OCI-LY3 (cell line): ENCODE measurements at regions not wholly inside any gene's neighbourhood (a gene's known extent, or its start where the extent isn't known, plus 50 kb on each side); places are given as distances from the start of the nearest gene placed in this dataset.

Experiments used
- H2AFZ ChIP-seq: fragments of 200-600, 300-600 bp; shearing (Covaris generic); 2 replicates; pipeline ENCODE4 v1.6.0; 2014; ENCODE audit warnings: antibody characterized with exemption, low read depth, low read length
- H3K27ac ChIP-seq: fragments of 200-600, 300-600 bp; sonication (generic); 2 replicates; pipeline ENCODE4 v1.5.1; 2014; ENCODE audit warnings: mild to moderate bottlenecking, low read length, moderate library complexity, mixed read lengths
- H3K27me3 ChIP-seq: fragments of 200-600, 300-600 bp; sonication (generic); 2 replicates; pipeline ENCODE4 v1.6.1; 2014; ENCODE audit warnings: low read depth, low read length, mixed read lengths
- H3K36me3 ChIP-seq: fragments of 200-600, 300-600 bp; sonication (generic); replicated peaks from 2 replicates; pipeline ENCODE3; 2014; ENCODE audit warnings: low read depth, low read length, mixed read lengths
- H3K4me1 ChIP-seq: fragments of 300-600, 200-600 bp; sonication (generic); 2 replicates; pipeline ENCODE4 v1.6.1; 2014; ENCODE audit warnings: low read length, mixed read lengths
- H3K4me2 ChIP-seq: fragments of 200-600, 300-600 bp; sonication (generic); 2 replicates; pipeline ENCODE4 v1.6.1; 2014; ENCODE audit warnings: low read length, mixed read lengths
- H3K4me3 ChIP-seq: fragments of 300-600, 200-600 bp; sonication (generic); 2 replicates; pipeline ENCODE4 v1.5.1; 2014; ENCODE audit warnings: antibody characterized with exemption, mild to moderate bottlenecking, low read length, moderate library complexity
- H3K79me2 ChIP-seq: fragments of 300-600, 200-600 bp; shearing (Covaris generic); 2 replicates; pipeline ENCODE4 v1.6.1; 2014; ENCODE audit warnings: mild to moderate bottlenecking, low read length, mixed read lengths
- H3K9ac ChIP-seq: fragments of 300-600, 200-600 bp; shearing (Covaris generic); 2 replicates; pipeline ENCODE4 v1.6.0; 2014; ENCODE audit warnings: mild to moderate bottlenecking, low read length, moderate library complexity
- H3K9me3 ChIP-seq: fragments of 200-600, 300-600 bp; shearing (Covaris generic); 2 replicates; pipeline ENCODE4 v1.6.1; 2014; ENCODE audit warnings: low read length, mixed read lengths; ENCODE audit not compliant: insufficient read depth
- H4K20me1 ChIP-seq: fragments of 200-600, 300-600 bp; sonication (generic); 2 replicates; pipeline ENCODE4 v1.6.1; 2016; ENCODE audit warnings: low read length, mixed read lengths; ENCODE audit not compliant: insufficient read depth
- EZH2phosphoT487 ChIP-seq: fragments of 200-600 bp; shearing (Covaris generic); IDR thresholded peaks from 2 replicates; pipeline ENCODE4 v1.6.1; 2018; ENCODE audit warnings: antibody characterized with exemption, mixed run types, low read depth
- TF ChIP-seq, protein P1 (sequence below): fragments of 200-600, 300-600 bp; sonication (generic); IDR thresholded peaks from 2 replicates; pipeline ENCODE4 v1.5.1; 2014; ENCODE audit warnings: antibody characterized with exemption, low read length, low read depth

DNA sequence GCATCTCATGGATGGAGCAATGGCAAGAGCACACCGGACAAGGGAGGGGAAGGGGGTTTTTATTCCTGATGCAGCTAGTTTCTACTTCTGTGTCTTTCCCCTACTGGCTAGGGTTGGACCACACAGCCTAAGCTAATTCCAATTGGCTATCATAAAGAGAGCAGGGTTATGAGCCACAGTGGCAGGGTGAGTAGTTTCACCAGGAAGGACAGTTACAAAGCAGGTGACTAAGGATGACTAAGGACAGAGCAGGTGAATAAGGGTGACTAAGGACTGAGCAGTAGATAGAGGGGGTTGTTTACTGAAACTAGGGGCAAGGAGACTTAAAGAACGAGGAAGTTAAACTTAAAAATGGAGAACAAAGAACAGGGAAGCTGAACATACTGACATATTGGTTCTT, 321.4 kb upstream of the SEL1L start:
- Histone ChIP-seq H3K4me3 (no peak overlapping the region), H3K79me2 (no peaks in the 10 kb centered on the region), H2AFZ (no peak overlapping the region; the same call in 1 of the 2 replicates), H3K4me1 (peaks cover under 1% of the 10 kb centered on the region), H3K9me3 (peaks cover 20% of the 10 kb centered on the region), H4K20me1 (no peaks in the 10 kb centered on the region), H3K9ac (no peak overlapping the region), H3K27me3 (no peaks in the 10 kb centered on the region), H3K36me3 (no peaks in the 10 kb centered on the region), H3K4me2 (no peak overlapping the region), H3K27ac (no peak overlapping the region)
- TF ChIP-seq, protein P1, sequence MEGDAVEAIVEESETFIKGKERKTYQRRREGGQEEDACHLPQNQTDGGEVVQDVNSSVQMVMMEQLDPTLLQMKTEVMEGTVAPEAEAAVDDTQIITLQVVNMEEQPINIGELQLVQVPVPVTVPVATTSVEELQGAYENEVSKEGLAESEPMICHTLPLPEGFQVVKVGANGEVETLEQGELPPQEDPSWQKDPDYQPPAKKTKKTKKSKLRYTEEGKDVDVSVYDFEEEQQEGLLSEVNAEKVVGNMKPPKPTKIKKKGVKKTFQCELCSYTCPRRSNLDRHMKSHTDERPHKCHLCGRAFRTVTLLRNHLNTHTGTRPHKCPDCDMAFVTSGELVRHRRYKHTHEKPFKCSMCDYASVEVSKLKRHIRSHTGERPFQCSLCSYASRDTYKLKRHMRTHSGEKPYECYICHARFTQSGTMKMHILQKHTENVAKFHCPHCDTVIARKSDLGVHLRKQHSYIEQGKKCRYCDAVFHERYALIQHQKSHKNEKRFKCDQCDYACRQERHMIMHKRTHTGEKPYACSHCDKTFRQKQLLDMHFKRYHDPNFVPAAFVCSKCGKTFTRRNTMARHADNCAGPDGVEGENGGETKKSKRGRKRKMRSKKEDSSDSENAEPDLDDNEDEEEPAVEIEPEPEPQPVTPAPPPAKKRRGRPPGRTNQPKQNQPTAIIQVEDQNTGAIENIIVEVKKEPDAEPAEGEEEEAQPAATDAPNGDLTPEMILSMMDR = no peak
- no peak for TF ChIP-seq EZH2phosphoT487

DNA sequence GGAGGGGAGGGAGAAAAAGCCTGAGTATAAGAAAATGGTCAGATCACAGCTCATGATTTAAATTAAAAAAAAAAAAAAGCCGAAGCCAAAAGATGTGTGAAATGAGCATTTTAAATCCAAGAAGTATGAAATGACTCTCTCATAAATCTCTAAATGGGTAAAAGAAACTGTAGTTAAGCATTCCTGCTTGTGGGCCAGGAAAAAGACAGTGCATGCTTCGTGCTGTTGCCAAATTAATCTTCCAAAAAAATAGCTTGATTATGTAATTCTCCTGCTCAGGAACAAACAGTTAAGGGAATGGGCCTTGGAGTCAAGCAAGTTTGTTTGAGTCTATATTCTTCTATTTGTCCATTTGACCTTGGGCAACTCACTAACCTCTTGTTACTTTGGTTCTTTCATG, 325.4 kb upstream of the SEL1L start:
- Histone ChIP-seq H3K79me2 (no peaks in the 10 kb centered on the region), H3K27me3 (no peaks in the 10 kb centered on the region), H3K4me3 (no peak overlapping the region), H3K4me2 (no peak overlapping the region), H3K4me1 (no peaks in the 10 kb centered on the region), H4K20me1 (no peaks in the 10 kb centered on the region), H3K9ac (no peak overlapping the region), H2AFZ (no peak overlapping the region), H3K36me3 (no peaks in the 10 kb centered on the region), H3K27ac (no peak overlapping the region), H3K9me3 (peaks cover 17% of the 10 kb centered on the region)
- TF ChIP-seq, protein P1 = no peak
- TF ChIP-seq EZH2phosphoT487 = no peak

DNA sequence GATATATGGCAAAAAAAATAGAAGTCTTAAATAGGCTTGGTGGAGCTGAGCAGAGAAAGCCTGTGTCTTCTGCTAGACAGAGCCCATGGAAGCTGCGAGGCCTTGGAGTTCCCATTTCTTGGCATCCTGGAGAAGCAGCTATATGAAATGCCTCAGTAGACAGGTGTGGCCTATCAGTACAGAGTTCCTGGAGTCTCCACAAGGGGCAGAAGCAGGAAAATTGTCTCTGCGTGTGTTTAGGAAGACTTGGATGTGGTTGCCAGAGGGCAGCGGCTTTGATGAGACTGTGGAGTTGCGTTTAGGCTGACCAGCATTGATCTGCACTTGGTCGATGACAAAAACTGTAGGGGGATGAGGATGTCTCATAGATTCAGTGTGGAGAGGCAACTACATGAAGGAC, 334.5 kb upstream of the SEL1L start:
- Histone ChIP-seq H3K9me3 (no peaks in the 10 kb centered on the region), H3K4me3 (no peak overlapping the region), H2AFZ (no peak overlapping the region), H3K9ac (no peak overlapping the region), H3K27ac (no peak overlapping the region), H3K4me2 (no peak overlapping the region), H3K79me2 (no peaks in the 10 kb centered on the region), H3K27me3 (no peaks in the 10 kb centered on the region), H3K36me3 (no peaks in the 10 kb centered on the region), H3K4me1 (no peaks in the 10 kb centered on the region), H4K20me1 (no peaks in the 10 kb centered on the region)
- no peak for TF ChIP-seq EZH2phosphoT487
- TF ChIP-seq, protein P1 = no peak

DNA sequence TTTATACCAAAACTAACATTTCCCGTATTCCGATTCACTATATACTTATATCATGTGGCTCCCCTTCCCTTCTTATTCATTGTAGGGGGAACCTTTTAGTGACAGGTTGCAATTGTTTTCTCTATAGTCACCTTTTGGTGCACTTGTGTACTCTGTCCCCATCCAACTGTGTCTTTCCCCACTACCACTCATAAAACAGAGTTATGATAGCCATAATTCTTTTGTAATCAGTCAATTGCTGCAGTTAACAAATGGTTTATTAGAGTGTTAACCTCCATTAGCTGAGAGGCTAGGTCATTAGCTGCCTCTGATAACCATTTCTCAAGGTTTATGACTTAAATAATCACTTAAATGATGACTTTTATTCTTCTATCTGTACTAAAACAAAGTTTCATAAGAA, 338.1 kb upstream of the SEL1L start:
- no peaks in the 10 kb centered on the region for H3K4me1 ChIP-seq
- no peaks in the 10 kb centered on the region for H3K79me2 ChIP-seq
- no peaks in the 10 kb centered on the region for H3K36me3 ChIP-seq
- no peak overlapping the region for H3K4me3 ChIP-seq
- H3K27ac ChIP-seq = no peak overlapping the region
- H2AFZ ChIP-seq = no peak overlapping the region
- H3K4me2 ChIP-seq = no peak overlapping the region
- H4K20me1 ChIP-seq = no peaks in the 10 kb centered on the region
- no peaks in the 10 kb centered on the region for H3K9me3 ChIP-seq
- H3K27me3 ChIP-seq = no peaks in the 10 kb centered on the region
- TF ChIP-seq, protein P1 = no peak
- no peak for TF ChIP-seq EZH2phosphoT487
- no peak overlapping the region for H3K9ac ChIP-seq
